ENCODE measurements at regions not wholly inside any gene's neighbourhood (a gene's known extent, or its start where the extent isn't known, plus 50 kb on each side); places are given as distances from the start of the nearest gene placed in this dataset.

- H3K4me3 ChIP-seq (ENCODE audit: low read depth, low read length): no peak overlapping the region
- TF ChIP-seq CTCF (IDR thresholded peaks at IDR 0.05; ENCODE audit: insufficient read depth, low read depth, low read length): no peak
- no peak for DNase-seq (ENCODE audit: low read depth)
Measured at GRCh38 chr7:34407586-34407985, 250.4 kb upstream of the NPSR1 start.

GRCh38 chr7:34417781-34418180 lies 240.2 kb upstream of the NPSR1 start:
- TF ChIP-seq CTCF (IDR thresholded peaks at IDR 0.05; ENCODE audit: insufficient read depth, low read depth, low read length): no peak
- DNase-seq (ENCODE audit: low read depth): no peak
- no peak overlapping the region for H3K4me3 ChIP-seq (ENCODE audit: low read depth, low read length)

GRCh38 chr7:34421526-34421925 lies 236.5 kb upstream of the NPSR1 start:
- H3K4me3 ChIP-seq (ENCODE audit: low read depth, low read length): no peak overlapping the region
- no peak for TF ChIP-seq CTCF (IDR thresholded peaks at IDR 0.05; ENCODE audit: insufficient read depth, low read depth, low read length)
- DNase-seq (ENCODE audit: low read depth): no peak

GRCh38 chr7:34425194-34425593 lies 232.8 kb upstream of the NPSR1 start:
- TF ChIP-seq CTCF (IDR thresholded peaks at IDR 0.05; ENCODE audit: insufficient read depth, low read depth, low read length): no peak
- no peak overlapping the region for H3K4me3 ChIP-seq (ENCODE audit: low read depth, low read length)
- DNase-seq (ENCODE audit: low read depth): no peak

- H3K4me3 ChIP-seq (ENCODE audit: low read depth, low read length): no peak overlapping the region
- no peak for DNase-seq (ENCODE audit: low read depth)
- TF ChIP-seq CTCF (IDR thresholded peaks at IDR 0.05; ENCODE audit: insufficient read depth, low read depth, low read length): no peak
Measured at GRCh38 chr7:34425631-34426384, 232.2 kb upstream of the NPSR1 start.

GRCh38 chr7:34430456-34430855 lies 227.6 kb upstream of the NPSR1 start:
- TF ChIP-seq CTCF (IDR thresholded peaks at IDR 0.05; ENCODE audit: insufficient read depth, low read depth, low read length): peak; percentile 22
- H3K4me3 ChIP-seq (ENCODE audit: low read depth, low read length): no peak overlapping the region
- DNase-seq (ENCODE audit: low read depth): peak; percentile 4

- no peak for DNase-seq (ENCODE audit: low read depth)
- no peak for TF ChIP-seq CTCF (IDR thresholded peaks at IDR 0.05; ENCODE audit: insufficient read depth, low read depth, low read length)
- H3K4me3 ChIP-seq (ENCODE audit: low read depth, low read length): no peak overlapping the region
Measured at GRCh38 chr7:34438436-34438835, 219.6 kb upstream of the NPSR1 start.
